Caco-2 (cell line): ENCODE measurements at regions not wholly inside any gene's neighbourhood (a gene's known extent, or its start where the extent isn't known, plus 50 kb on each side); places are given as distances from the start of the nearest gene placed in this dataset.

Source experiments
- BruUV-seq: library from RNA; stranded (reverse); fragments of 400-500 nt; replicated peaks from 2 replicates; lab custom pipeline; 2021; lab: Mats Ljungman, UMichigan
- CTCF ChIA-PET: fragments of 300-600 bp; sonication (Branson Sonifier 250); formaldehyde crosslinking; loops from one replicate; lab custom pipeline; 2022; ENCODE audit warnings: antibody characterized with exemption; lab: Charles Lee
- POLR2A ChIA-PET: fragments of 300-600 bp; sonication (Branson Sonifier 250); formaldehyde crosslinking; loops from one replicate; lab custom pipeline; 2022; ENCODE audit warnings: antibody characterized with exemption; lab: Charles Lee
- DNase-seq, 2 experiments: peaks; one replicate each; pipeline versions ENCODE4 v3.0.0 to v3.0.0-alpha.2; 2020 to 2022
- H3K27me3 ChIP-seq: replicated peaks from 2 replicates; pipeline ENCODE4 v1.6.0; 2011; ENCODE audit warnings: low read length; ENCODE audit not compliant: control insufficient read depth, insufficient read depth
- H3K36me3 ChIP-seq: 2 replicates; pipeline ENCODE4 v1.5.1; 2011; ENCODE audit warnings: low read length; ENCODE audit not compliant: control insufficient read depth, insufficient read depth
- H3K4me1 ChIP-seq: fragments of 250-450 bp; sonication (Bioruptor Pico); 2 replicates; pipeline ENCODE4 v1.5.1; 2020; ENCODE audit warnings: mild to moderate bottlenecking
- H3K4me3 ChIP-seq: 2 replicates; pipeline ENCODE4 v1.5.1; 2011; ENCODE audit warnings: low read depth, mild to moderate bottlenecking, control low read depth, low read length
- H3K9me3 ChIP-seq: fragments of 250-450 bp; sonication (Bioruptor Pico); 2 replicates; pipeline ENCODE4 v1.5.1; 2020; ENCODE audit warnings: mild to moderate bottlenecking, moderate library complexity
- H3K27ac Mint-ChIP-seq: one replicate; pipeline ENCODE4 v1.8.0; 2022; ENCODE audit warnings: mixed read lengths; ENCODE audit not compliant: unreplicated experiment
- H3K27me3 Mint-ChIP-seq: one replicate; pipeline ENCODE4 v1.8.0; 2022; ENCODE audit warnings: mixed read lengths; ENCODE audit not compliant: insufficient read depth, unreplicated experiment
- H3K36me3 Mint-ChIP-seq: one replicate; pipeline ENCODE4 v1.8.0; 2022; ENCODE audit warnings: mild to moderate bottlenecking, mixed read lengths; ENCODE audit not compliant: insufficient read depth, unreplicated experiment
- H3K4me1 Mint-ChIP-seq: one replicate; pipeline ENCODE4 v1.8.0; 2022; ENCODE audit warnings: low read depth, mixed read lengths; ENCODE audit not compliant: unreplicated experiment
- H3K4me3 Mint-ChIP-seq: one replicate; pipeline ENCODE4 v1.8.0; 2022; ENCODE audit warnings: mild to moderate bottlenecking, moderate library complexity, mixed read lengths; ENCODE audit not compliant: unreplicated experiment
- H3K9me3 Mint-ChIP-seq: one replicate; pipeline ENCODE4 v1.8.0; 2022; ENCODE audit warnings: mixed read lengths; ENCODE audit not compliant: unreplicated experiment
- intact Hi-C: fragments of 100-400 bp; cut with micrococcal nuclease; formaldehyde crosslinking; loops from one replicate; pipeline ENCODE4 v1.10.0; 2022; ENCODE audit not compliant: unreplicated experiment
- TF ChIP-seq, protein P1 (sequence below), 2 experiments: fragments of 200-600 bp in 1 of 2; IDR thresholded peaks; 1 replicate in 1 of 2; 2 replicates in 1 of 2; pipeline versions ENCODE4 v1.5.1 to v1.8.0; 2011 to 2022; ENCODE audit warnings: antibody characterized with exemption in 1 of 2, control low read depth in 1 of 2, inconsistent platforms in 1 of 2, low read depth in 1 of 2, low read length in 1 of 2, mild to moderate bottlenecking in 1 of 2, moderate library complexity in 1 of 2; ENCODE audit not compliant: insufficient read depth in 1 of 2, severe bottlenecking in 1 of 2, unreplicated experiment in 1 of 2

GRCh38 chr2:46837112-46837454 is 78.5 kb downstream of the MCFD2 start:
- POLR2A ChIA-PET = no interaction called here
- no peaks in the 10 kb centered on the region for H3K9me3 Mint-ChIP-seq
- intact Hi-C loops = no loop called here
- H3K27ac Mint-ChIP-seq = no peak overlapping the region
- Histone ChIP-seq H3K4me1 (no peaks in the 10 kb centered on the region), H3K36me3 (no peaks in the 10 kb centered on the region), H3K9me3 (no peaks in the 10 kb centered on the region; the same call in 1 of the 2 replicates), H3K27me3 (no peaks in the 10 kb centered on the region), H3K4me3 (no peak overlapping the region)
- no peak overlapping the region for H3K4me3 Mint-ChIP-seq
- CTCF ChIA-PET = no interaction called here
- H3K36me3 Mint-ChIP-seq = no peaks in the 10 kb centered on the region
- TF ChIP-seq, protein P1, sequence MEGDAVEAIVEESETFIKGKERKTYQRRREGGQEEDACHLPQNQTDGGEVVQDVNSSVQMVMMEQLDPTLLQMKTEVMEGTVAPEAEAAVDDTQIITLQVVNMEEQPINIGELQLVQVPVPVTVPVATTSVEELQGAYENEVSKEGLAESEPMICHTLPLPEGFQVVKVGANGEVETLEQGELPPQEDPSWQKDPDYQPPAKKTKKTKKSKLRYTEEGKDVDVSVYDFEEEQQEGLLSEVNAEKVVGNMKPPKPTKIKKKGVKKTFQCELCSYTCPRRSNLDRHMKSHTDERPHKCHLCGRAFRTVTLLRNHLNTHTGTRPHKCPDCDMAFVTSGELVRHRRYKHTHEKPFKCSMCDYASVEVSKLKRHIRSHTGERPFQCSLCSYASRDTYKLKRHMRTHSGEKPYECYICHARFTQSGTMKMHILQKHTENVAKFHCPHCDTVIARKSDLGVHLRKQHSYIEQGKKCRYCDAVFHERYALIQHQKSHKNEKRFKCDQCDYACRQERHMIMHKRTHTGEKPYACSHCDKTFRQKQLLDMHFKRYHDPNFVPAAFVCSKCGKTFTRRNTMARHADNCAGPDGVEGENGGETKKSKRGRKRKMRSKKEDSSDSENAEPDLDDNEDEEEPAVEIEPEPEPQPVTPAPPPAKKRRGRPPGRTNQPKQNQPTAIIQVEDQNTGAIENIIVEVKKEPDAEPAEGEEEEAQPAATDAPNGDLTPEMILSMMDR (IDR thresholded peaks at IDR 0.05; ENCODE audit: insufficient read depth in 1 of 2, low read depth in 1 of 2, low read length in 1 of 2, severe bottlenecking in 1 of 2, unreplicated experiment in 1 of 2) = no peak
- no peaks in the 10 kb centered on the region for H3K27me3 Mint-ChIP-seq
- no peak for DNase-seq
- H3K4me1 Mint-ChIP-seq = no peaks in the 10 kb centered on the region
- BruUV-seq = no TSS peak

GRCh38 chr2:46836295-46837111 is 79.1 kb downstream of the MCFD2 start:
- Histone ChIP-seq H3K27me3 (no peaks in the 10 kb centered on the region), H3K4me3 (no peak overlapping the region), H3K9me3 (no peaks in the 10 kb centered on the region; the same call in 1 of the 2 replicates), H3K36me3 (no peaks in the 10 kb centered on the region), H3K4me1 (no peaks in the 10 kb centered on the region)
- CTCF ChIA-PET = no interaction called here
- no peaks in the 10 kb centered on the region for H3K4me1 Mint-ChIP-seq
- H3K27me3 Mint-ChIP-seq = no peaks in the 10 kb centered on the region
- no peak overlapping the region for H3K27ac Mint-ChIP-seq
- BruUV-seq = no TSS peak
- intact Hi-C loops = no loop called here
- POLR2A ChIA-PET = no interaction called here
- DNase-seq = no peak
- no peaks in the 10 kb centered on the region for H3K9me3 Mint-ChIP-seq
- no peak overlapping the region for H3K4me3 Mint-ChIP-seq
- H3K36me3 Mint-ChIP-seq = no peaks in the 10 kb centered on the region
- TF ChIP-seq, protein P1 (IDR thresholded peaks at IDR 0.05; ENCODE audit: insufficient read depth in 1 of 2, low read depth in 1 of 2, low read length in 1 of 2, severe bottlenecking in 1 of 2, unreplicated experiment in 1 of 2) = no peak

GRCh38 chr2:46835520-46835919 is 80.1 kb downstream of the MCFD2 start:
- H3K4me3 Mint-ChIP-seq = no peak overlapping the region
- no peaks in the 10 kb centered on the region for H3K9me3 Mint-ChIP-seq
- intact Hi-C loops = no loop called here
- POLR2A ChIA-PET = no interaction called here
- Histone ChIP-seq H3K9me3 (peaks cover 3% of the 10 kb centered on the region; the same call in 1 of the 2 replicates), H3K27me3 (no peaks in the 10 kb centered on the region), H3K36me3 (no peaks in the 10 kb centered on the region), H3K4me1 (peaks cover 5% of the 10 kb centered on the region; the same call in 1 of the 2 replicates), H3K4me3 (no peak overlapping the region)
- TF ChIP-seq, protein P1 (IDR thresholded peaks at IDR 0.05; ENCODE audit: insufficient read depth in 1 of 2, low read depth in 1 of 2, low read length in 1 of 2, severe bottlenecking in 1 of 2, unreplicated experiment in 1 of 2) = no peak
- H3K27ac Mint-ChIP-seq = no peak overlapping the region
- no peaks in the 10 kb centered on the region for H3K4me1 Mint-ChIP-seq
- no peaks in the 10 kb centered on the region for H3K27me3 Mint-ChIP-seq
- H3K36me3 Mint-ChIP-seq = no peaks in the 10 kb centered on the region
- no TSS peak for BruUV-seq
- DNase-seq = no peak
- CTCF ChIA-PET = no interaction called here
